Liver (tissue), 8 donors: ENCODE measurements at regions not wholly inside any gene's neighbourhood (a gene's known extent, or its start where the extent isn't known, plus 50 kb on each side); places are given as distances from the start of the nearest gene placed in this dataset.

ENCODE experiments used
- DNase-seq: peaks from one replicate; pipeline ENCODE4 v3.0.0-alpha.2; 2017; ENCODE audit warnings: low spot score
- H3K27ac ChIP-seq, 2 donors: one replicate each; pipeline ENCODE4 v1.7.0; 2013; ENCODE audit warnings: inconsistent platforms in 2 of 2, low read length in 2 of 2, control low read depth in 1 of 2, low read depth in 1 of 2, mild to moderate bottlenecking in 1 of 2
- H3K27me3 ChIP-seq, 4 donors: one replicate each; pipeline versions ENCODE4 v1.6.1 to v1.7.0; 2013; ENCODE audit warnings: low read length in 3 of 4, inconsistent platforms in 1 of 4, mild to moderate bottlenecking in 1 of 4, moderate library complexity in 1 of 4; ENCODE audit not compliant: control insufficient read depth in 4 of 4, insufficient read depth in 4 of 4
- H3K36me3 ChIP-seq, 4 donors: one replicate each; pipeline versions ENCODE4 v1.6.1 to v1.7.0; 2013; ENCODE audit warnings: low read length in 3 of 4, mild to moderate bottlenecking in 3 of 4, low read depth in 1 of 4, moderate library complexity in 1 of 4; ENCODE audit not compliant: control insufficient read depth in 4 of 4, insufficient read depth in 3 of 4
- H3K4me1 ChIP-seq, 4 donors: one replicate each; pipeline versions ENCODE4 v1.6.1 to v1.7.0; 2013; ENCODE audit warnings: low read length in 3 of 4, mild to moderate bottlenecking in 3 of 4, moderate library complexity in 1 of 4; ENCODE audit not compliant: control insufficient read depth in 4 of 4, insufficient read depth in 4 of 4
- H3K4me3 ChIP-seq, 3 donors: one replicate each; pipeline versions ENCODE4 v1.6.1 to v1.7.0; 2013; ENCODE audit warnings: low read length in 3 of 3, control low read depth in 1 of 3, low read depth in 1 of 3, mild to moderate bottlenecking in 1 of 3
- H3K9ac ChIP-seq, 2 donors: one replicate each; pipeline ENCODE4 v1.7.0; 2013; ENCODE audit warnings: low read length in 2 of 2, mild to moderate bottlenecking in 2 of 2, moderate library complexity in 2 of 2, control low read depth in 1 of 2, low read depth in 1 of 2
- H3K9me3 ChIP-seq, 4 donors: one replicate each; pipeline versions ENCODE4 v1.6.1 to v1.7.0; 2013; ENCODE audit warnings: low read length in 3 of 4; ENCODE audit not compliant: control insufficient read depth in 4 of 4
- EGR1 ChIP-seq, 2 donors: IDR thresholded peaks; 2 replicates each; pipeline ENCODE4 v1.6.1; 2016 to 2018; ENCODE audit warnings: antibody characterized with exemption in 2 of 2, low read depth in 2 of 2
- FOXA1 ChIP-seq: IDR thresholded peaks from 2 replicates; pipeline ENCODE4 v1.6.1; 2016; ENCODE audit warnings: antibody characterized with exemption
- FOXA2 ChIP-seq: IDR thresholded peaks from 2 replicates; pipeline ENCODE4 v1.6.1; 2016; ENCODE audit warnings: antibody characterized with exemption
- HNF4A ChIP-seq, 2 donors: conservative IDR thresholded peaks; 2 replicates each; pipeline ENCODE4 v1.6.1; 2016; ENCODE audit warnings: antibody characterized with exemption in 2 of 2, mild to moderate bottlenecking in 2 of 2
- HNF4G ChIP-seq: IDR thresholded peaks from 2 replicates; pipeline ENCODE4 v1.6.1; 2016; ENCODE audit warnings: antibody characterized with exemption
- JUND ChIP-seq, 2 donors: IDR thresholded peaks; 2 replicates each; pipeline ENCODE4 v1.6.1; 2016; ENCODE audit warnings: antibody characterized with exemption in 2 of 2
- NR2F2 ChIP-seq: IDR thresholded peaks from 2 replicates; pipeline ENCODE4 v1.6.1; 2016; ENCODE audit warnings: antibody characterized with exemption
- RAD21 ChIP-seq, 2 donors: IDR thresholded peaks; 2 replicates each; pipeline ENCODE4 v1.6.1; 2016; ENCODE audit warnings: antibody characterized with exemption in 2 of 2, mild to moderate bottlenecking in 2 of 2
- RXRA ChIP-seq, 2 donors: IDR thresholded peaks; 2 replicates each; pipeline ENCODE4 v1.6.1; 2017 to 2018; ENCODE audit warnings: antibody characterized with exemption in 2 of 2, mild to moderate bottlenecking in 1 of 2
- SP1 ChIP-seq: IDR thresholded peaks from 2 replicates; pipeline ENCODE4 v1.6.1; 2018; ENCODE audit warnings: antibody characterized with exemption, mild to moderate bottlenecking
- TAF1 ChIP-seq: conservative IDR thresholded peaks from 2 replicates; pipeline ENCODE4 v1.6.1; 2016; ENCODE audit warnings: antibody characterized with exemption, mild to moderate bottlenecking
- YY1 ChIP-seq: IDR thresholded peaks from 2 replicates; pipeline ENCODE4 v1.6.1; 2016; ENCODE audit warnings: antibody characterized with exemption, mild to moderate bottlenecking
- WGBS: extraction: QIAGEN DNeasy Blood & Tissue Kit; methylation state at CpG from one replicate; pipeline ENCODE4 v1.1.7; 2013; 5-methylcytosine and 5-hydroxymethylcytosine counted together
- TF ChIP-seq, protein P1 (sequence below): IDR thresholded peaks from 2 replicates; pipeline ENCODE4 v1.6.1; 2016; ENCODE audit warnings: antibody characterized with exemption, mild to moderate bottlenecking
- TF ChIP-seq, protein P2 (sequence below): IDR thresholded peaks from 2 replicates; pipeline ENCODE4 v1.6.1; 2016; ENCODE audit warnings: antibody characterized with exemption
- TF ChIP-seq, protein P3 (sequence below): IDR thresholded peaks from 2 replicates; pipeline ENCODE4 v1.6.1; 2016; ENCODE audit warnings: antibody characterized with exemption
- TF ChIP-seq, protein P4 (sequence below): IDR thresholded peaks from 2 replicates; pipeline ENCODE4 v1.6.1; 2016; ENCODE audit warnings: antibody characterized with exemption
- TF ChIP-seq, protein P5 (sequence below): fragments of 150-350 bp; IDR thresholded peaks from 2 replicates; pipeline ENCODE4 v1.5.1; 2017; ENCODE audit warnings: improper control_type of control experiment, low read depth, low read length; ENCODE audit not compliant: missing input control
- donor health status: healthy.
- donor health status: healthy.
- donor health status: healthy.
- donor health status: healthy.
- donor health status: healthy.

DNA sequence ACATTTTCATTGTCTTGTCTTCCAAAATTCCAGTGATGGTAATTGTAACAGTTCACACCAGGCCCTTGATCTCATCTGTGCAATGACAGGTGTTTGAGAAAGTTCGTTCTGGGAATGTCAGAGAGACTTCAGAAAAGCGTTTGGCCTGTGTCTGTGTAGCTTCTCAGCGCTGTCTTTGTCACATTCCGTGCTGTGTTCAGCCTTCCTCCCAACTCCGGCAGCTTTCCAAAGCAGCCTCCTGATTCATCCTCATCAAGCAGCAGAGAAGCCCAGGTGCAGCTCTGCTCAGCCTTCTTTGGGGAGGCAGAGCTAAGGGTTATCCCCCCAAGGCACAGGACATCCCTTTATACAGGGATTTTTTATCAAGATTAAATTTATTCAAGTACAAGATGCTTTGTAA is 494.0 kb upstream of the SUCLG2 start:
- no peak for DNase-seq
- TF ChIP-seq JUND (IDR thresholded peaks at IDR 0.05) (no peak), HNF4G (no peak), FOXA2 (no peak), TAF1 (no peak), SP1 (no peak)
- Histone ChIP-seq H3K27me3 (no peaks in the 10 kb centered on the region), H3K36me3 (no peaks in the 10 kb centered on the region), H3K9me3 (no peaks in the 10 kb centered on the region), H3K9ac (no peak overlapping the region), H3K27ac (no peak overlapping the region), H3K4me3 (no peak overlapping the region), H3K4me1 (no peaks in the 10 kb centered on the region)
- WGBS = 83% methylated on average over 5 of the region's 5 CpGs

DNA sequence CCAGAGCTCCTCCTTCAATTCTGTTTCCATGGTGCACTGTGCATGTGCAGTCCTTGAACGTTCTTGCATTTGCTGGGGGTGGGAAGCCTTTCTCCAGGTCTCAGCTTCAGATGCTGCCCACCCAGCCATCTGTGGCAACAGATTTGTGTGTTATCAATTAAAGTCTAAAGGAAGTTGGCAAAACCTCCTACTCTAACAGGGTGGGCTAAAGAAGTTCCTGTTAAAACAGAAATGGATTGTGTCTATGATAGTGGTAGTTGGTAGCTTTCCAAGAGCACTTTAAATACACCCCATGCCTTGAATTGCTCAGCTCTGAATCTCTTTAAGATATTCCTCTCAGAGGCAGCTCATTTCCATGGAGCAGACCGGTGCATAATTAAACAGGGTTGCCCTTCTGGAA is 488.0 kb upstream of the SUCLG2 start:
- H3K27ac ChIP-seq = no peak overlapping the region
- 66% methylated on average over 2 of the region's 2 CpGs for WGBS
- no peaks in the 10 kb centered on the region for H3K9me3 ChIP-seq
- no peak for DNase-seq
- no peaks in the 10 kb centered on the region for H3K36me3 ChIP-seq
- no peaks in the 10 kb centered on the region for H3K4me1 ChIP-seq
- no peak overlapping the region for H3K9ac ChIP-seq
- TF ChIP-seq SP1 (no peak), JUND (IDR thresholded peaks at IDR 0.05) (no peak), TAF1 (no peak), FOXA2 (no peak), EGR1 (IDR thresholded peaks at IDR 0.05; ENCODE audit: low read depth in 2 of 2) (no peak), RXRA (IDR thresholded peaks at IDR 0.05) (no peak), YY1 (no peak), NR2F2 (no peak), HNF4G (no peak), RAD21 (IDR thresholded peaks at IDR 0.05) (no peak), FOXA1 (no peak), HNF4A (conservative IDR thresholded peaks at IDR 0.05) (no peak)
- TF ChIP-seq, protein P1, sequence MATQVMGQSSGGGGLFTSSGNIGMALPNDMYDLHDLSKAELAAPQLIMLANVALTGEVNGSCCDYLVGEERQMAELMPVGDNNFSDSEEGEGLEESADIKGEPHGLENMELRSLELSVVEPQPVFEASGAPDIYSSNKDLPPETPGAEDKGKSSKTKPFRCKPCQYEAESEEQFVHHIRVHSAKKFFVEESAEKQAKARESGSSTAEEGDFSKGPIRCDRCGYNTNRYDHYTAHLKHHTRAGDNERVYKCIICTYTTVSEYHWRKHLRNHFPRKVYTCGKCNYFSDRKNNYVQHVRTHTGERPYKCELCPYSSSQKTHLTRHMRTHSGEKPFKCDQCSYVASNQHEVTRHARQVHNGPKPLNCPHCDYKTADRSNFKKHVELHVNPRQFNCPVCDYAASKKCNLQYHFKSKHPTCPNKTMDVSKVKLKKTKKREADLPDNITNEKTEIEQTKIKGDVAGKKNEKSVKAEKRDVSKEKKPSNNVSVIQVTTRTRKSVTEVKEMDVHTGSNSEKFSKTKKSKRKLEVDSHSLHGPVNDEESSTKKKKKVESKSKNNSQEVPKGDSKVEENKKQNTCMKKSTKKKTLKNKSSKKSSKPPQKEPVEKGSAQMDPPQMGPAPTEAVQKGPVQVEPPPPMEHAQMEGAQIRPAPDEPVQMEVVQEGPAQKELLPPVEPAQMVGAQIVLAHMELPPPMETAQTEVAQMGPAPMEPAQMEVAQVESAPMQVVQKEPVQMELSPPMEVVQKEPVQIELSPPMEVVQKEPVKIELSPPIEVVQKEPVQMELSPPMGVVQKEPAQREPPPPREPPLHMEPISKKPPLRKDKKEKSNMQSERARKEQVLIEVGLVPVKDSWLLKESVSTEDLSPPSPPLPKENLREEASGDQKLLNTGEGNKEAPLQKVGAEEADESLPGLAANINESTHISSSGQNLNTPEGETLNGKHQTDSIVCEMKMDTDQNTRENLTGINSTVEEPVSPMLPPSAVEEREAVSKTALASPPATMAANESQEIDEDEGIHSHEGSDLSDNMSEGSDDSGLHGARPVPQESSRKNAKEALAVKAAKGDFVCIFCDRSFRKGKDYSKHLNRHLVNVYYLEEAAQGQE = no peak
- TF ChIP-seq, protein P2, sequence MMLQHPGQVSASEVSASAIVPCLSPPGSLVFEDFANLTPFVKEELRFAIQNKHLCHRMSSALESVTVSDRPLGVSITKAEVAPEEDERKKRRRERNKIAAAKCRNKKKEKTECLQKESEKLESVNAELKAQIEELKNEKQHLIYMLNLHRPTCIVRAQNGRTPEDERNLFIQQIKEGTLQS = no peak
- TF ChIP-seq, protein P3, sequence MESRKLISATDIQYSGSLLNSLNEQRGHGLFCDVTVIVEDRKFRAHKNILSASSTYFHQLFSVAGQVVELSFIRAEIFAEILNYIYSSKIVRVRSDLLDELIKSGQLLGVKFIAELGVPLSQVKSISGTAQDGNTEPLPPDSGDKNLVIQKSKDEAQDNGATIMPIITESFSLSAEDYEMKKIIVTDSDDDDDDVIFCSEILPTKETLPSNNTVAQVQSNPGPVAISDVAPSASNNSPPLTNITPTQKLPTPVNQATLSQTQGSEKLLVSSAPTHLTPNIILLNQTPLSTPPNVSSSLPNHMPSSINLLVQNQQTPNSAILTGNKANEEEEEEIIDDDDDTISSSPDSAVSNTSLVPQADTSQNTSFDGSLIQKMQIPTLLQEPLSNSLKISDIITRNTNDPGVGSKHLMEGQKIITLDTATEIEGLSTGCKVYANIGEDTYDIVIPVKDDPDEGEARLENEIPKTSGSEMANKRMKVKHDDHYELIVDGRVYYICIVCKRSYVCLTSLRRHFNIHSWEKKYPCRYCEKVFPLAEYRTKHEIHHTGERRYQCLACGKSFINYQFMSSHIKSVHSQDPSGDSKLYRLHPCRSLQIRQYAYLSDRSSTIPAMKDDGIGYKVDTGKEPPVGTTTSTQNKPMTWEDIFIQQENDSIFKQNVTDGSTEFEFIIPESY = no peak
- TF ChIP-seq, protein P4, sequence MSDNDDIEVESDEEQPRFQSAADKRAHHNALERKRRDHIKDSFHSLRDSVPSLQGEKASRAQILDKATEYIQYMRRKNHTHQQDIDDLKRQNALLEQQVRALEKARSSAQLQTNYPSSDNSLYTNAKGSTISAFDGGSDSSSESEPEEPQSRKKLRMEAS = no peak
- TF ChIP-seq, protein P5, sequence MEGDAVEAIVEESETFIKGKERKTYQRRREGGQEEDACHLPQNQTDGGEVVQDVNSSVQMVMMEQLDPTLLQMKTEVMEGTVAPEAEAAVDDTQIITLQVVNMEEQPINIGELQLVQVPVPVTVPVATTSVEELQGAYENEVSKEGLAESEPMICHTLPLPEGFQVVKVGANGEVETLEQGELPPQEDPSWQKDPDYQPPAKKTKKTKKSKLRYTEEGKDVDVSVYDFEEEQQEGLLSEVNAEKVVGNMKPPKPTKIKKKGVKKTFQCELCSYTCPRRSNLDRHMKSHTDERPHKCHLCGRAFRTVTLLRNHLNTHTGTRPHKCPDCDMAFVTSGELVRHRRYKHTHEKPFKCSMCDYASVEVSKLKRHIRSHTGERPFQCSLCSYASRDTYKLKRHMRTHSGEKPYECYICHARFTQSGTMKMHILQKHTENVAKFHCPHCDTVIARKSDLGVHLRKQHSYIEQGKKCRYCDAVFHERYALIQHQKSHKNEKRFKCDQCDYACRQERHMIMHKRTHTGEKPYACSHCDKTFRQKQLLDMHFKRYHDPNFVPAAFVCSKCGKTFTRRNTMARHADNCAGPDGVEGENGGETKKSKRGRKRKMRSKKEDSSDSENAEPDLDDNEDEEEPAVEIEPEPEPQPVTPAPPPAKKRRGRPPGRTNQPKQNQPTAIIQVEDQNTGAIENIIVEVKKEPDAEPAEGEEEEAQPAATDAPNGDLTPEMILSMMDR = no peak
- H3K4me3 ChIP-seq = no peak overlapping the region
- H3K27me3 ChIP-seq = no peaks in the 10 kb centered on the region
